ENCODE measurements at regions not wholly inside any gene's neighbourhood (a gene's known extent, or its start where the extent isn't known, plus 50 kb on each side); places are given as distances from the start of the nearest gene placed in this dataset.
"Not testable (repeated sequence)": the region's sequence is repeated elsewhere in the genome, so short reads cannot be mapped to it uniquely, and the experiment has no call there.

DNA sequence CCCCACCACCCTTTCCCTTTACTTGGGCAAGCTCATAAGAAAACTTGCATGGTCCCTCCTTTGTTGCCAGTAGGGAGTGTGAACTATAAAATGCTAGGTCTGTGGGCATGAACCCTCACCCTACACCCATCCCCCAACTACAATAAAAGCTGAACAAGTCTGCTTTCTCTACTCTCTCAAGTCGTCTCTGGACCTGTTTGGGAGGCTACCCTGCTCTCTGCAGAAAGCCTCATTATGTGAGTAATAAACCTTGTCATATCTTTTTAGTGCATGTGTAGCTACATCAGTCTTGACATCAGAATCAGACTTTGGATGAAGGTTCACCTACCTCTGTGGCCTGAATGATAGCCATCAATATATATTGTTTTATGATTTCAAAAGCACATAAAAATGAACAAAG is 155.4 kb upstream of the FAM241A start:
- no peak for DNase-seq

DNA sequence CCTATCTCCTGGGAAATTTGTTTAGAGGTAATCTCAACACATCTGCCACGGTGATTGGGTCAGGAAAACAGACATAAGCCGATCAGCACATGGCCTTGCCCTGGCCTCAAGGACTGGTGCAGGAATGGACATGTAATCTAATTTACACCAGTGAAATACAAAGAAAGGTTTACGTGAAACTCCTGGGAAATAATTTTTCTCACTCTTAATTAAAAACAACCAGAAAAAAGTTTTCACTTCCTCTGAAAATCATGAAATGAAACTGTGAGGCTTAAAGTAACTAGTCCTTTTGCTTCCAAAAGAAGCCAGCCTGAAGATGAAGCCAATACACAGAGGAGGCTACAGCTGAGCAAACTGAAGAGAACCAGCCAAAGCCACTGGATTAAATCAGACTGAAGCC is 154.1 kb upstream of the FAM241A start:
- DNase-seq = no peak

DNA sequence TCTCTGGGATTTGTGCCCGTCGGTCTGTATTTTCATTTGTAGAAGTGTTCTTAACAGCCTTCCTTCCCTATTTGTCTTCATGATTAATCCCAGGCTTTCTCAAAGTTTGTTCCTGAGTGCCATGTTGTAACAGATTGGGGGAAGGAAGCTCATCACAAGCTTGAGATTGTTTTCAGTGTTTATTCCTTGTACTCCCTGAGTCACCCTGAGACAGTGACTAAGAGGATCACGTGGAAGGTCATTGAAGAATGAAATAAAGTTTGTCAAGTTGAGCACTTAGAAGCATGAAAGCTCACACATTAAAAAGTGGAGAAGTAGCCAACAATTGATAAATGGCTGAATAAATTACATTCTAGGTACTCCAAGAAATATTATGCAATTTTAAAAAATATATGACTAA is 153.5 kb upstream of the FAM241A start:
- no peak for DNase-seq

DNA sequence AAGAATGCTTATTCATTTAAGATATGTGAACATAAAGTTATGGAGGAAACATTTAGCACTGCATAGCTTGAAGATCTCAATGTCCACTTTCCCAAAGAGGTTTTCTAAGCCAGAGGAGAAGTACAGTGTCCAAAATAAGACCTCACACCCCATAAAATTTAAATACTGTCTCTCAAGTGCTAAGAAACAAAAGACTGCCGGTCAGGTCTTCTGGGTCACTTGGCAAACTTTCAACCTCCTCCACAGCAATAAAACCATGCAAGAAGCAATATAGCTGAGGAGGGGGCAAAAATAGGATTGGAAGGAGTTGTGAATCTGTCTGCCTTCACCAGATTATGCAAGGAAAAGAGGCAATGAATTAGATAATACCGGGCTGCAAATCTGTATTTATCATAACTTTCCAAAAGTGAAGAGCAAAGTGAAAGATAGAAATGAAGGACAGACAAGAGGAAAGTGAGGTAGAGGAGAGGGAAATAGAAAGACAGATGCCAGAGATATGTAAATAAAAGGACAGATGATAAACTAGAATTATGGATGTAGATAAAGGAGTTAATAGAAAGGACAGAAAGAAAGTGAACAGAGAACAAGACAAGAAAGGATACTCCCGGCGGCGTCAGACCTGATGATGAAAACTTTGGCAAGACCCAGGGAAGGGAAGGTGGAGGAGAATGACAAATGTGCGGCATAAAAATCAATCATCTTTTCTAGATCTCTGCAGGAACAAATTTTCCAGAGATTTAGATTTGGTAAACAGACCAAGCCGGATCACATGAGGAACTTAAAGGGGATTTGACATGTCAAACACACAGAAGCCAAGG is 152.7 kb upstream of the FAM241A start:
- no peak for DNase-seq

DNA sequence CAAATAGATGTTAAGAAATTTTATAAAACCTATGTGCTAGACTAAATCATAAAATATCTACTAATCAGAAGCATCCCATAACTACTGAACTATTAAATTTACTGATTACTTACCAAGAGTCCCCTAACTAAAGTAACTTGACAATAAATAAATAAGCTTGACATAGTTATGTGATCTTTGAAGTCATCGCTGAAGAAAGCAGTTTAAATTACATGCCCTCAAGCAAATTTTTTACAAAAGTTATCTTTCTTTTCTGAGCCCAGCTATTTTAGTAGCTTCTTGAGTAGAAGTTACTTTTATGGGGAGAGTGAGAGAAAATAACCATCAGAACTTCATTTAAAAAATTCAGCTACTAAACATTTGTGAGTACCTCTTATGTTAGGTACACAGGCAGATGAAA is 150.9 kb upstream of the FAM241A start:
- no peak for DNase-seq

DNA sequence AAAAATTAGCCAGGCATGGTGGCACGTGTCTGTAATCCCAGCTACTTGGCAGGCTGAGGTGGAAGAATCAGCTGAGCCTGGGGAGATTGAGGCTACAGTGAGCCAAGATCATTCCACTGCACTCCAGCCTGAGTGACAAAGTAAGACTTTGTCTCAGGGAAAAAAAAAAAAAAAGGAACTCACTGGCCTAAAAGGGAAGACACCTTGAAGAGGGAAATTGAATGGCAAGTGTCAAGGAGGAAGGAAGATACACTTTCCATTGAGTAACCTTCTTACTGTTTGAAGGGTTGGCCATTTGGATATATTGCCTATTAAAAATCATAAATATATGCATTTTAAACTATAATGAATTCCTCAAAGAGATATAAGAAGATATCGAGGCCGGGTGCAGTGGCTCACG is 147.5 kb upstream of the FAM241A start:
- DNase-seq = peak in 1 of 2 experiments; percentile 6

DNA sequence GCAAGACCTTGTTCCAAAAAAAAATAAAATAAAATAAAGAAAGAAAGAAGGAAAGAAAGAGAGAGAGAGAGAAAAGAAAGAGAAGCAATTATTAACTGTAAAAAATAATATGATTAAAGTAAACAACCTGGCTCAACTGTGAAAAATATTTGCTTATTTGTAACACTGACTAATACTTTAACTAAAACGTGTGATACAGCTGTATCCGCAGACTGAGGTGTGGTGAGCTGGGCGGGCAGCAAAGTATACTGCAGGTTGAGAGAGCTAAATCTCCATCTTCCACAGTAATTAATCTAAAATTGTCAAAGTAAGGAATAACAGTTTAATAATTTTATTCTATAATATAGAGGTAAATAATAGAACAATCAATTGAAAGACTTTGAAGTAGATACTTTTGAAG is 145.5 kb upstream of the FAM241A start:
- DNase-seq = no peak

DNA sequence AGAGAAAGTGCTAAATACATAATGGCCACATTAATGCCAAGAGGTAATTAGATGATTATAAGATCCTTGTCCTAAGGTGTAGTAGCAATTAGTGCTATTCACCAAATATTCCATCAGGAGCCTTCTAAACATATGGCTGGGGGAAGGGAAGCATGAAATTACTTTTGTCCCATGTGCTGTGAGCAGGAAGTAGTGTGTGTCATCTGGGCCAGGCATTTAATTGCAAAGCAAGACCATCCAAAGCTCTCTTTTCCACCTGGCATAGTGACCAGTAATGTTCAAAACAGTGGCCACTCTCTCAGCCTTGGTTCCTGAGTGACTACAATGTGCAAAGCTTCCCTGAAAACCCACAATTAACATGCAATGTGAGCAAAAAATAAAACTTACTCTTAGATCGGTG is 144.2 kb upstream of the FAM241A start:
- no peak for DNase-seq

DNA sequence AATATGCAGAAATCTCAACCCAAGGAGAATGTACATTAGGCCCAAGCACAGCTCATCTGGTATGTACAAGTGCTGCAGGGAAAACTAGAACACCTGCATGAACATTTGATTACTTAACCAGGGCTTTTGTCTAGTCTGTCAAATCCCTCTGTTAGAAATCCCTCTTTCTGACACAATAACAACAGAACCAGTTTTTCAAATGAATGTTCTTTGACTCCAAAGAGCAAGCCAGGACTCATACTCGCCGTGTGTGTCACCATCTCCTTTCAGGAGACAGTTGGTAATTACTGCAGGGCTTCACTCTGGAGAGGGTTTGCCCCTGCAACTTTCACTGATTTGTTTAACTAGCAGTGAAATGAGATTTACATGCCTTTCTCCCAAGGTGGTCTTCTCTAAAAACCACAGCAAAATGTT is 143.0 kb upstream of the FAM241A start:
- DNase-seq = no peak

DNA sequence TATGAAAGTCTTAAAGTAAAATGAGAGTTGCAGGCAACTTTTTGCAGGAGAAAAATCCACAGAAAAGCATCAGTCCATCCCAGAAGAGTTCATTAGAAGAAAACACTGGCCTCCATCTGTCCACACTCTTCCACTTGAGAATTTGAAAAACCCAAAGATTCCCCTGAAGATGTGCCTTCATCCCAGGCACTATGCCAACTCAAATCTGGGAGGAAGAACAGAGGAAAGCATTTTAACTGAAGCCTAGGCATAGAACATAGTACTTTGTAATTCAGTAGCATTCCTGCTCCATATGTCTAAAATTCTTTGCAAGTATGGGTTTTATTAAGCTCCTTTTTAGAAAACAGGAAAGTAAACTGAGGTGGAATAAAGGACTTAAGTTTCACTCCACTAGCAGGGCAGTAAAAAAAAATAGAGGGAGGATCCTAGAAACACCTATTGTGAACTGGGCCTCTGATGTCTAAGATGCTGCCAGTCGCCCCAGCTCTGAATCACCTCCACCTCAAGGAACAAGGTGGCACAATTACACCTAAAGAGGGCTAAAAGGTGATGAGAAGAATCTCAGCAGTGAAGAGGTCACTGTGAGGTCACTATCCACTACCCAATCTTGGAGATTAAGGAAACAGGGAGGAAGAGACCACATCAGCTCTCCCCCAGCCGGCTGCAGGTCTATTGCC is 141.9 kb upstream of the FAM241A start:
- DNase-seq = no peak

DNA sequence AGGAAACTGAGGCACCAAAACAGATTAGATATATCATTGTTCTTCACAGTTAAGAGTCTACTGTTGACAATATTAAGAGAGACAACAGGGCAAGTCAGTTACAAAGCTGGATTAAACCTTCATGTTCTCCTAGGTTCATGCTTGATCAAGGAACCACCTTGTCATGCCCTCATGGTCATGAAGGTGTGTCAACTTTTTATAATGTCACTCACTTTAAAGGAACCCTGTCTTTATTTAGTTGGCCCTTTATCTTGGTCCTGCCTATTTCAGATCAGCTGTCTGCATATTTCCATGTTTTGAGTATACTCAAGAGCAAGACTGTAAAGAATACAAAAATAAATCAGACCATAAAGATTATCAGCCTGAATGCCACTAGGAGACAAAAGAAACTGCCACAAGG is 140.2 kb upstream of the FAM241A start:
- DNase-seq = no peak

DNA sequence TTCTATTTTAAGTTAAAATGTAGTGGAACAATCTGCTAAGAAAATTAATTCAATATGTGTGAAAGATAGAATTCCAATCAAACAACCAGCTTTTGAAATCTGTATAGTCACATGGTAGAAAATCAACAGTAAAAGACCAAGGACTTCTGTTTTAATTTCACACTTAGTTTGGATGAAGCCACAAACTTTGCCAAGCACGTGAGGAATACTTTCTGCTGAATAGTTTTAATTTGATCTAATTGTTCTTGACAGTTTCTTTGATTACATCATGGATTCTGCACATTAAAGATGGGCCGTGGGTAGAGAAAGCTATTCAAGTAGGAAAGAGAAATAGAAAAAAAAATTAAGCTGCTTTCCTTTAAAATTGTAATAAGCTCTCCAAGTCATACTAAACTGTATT is 137.9 kb upstream of the FAM241A start:
- DNase-seq = no peak

DNA sequence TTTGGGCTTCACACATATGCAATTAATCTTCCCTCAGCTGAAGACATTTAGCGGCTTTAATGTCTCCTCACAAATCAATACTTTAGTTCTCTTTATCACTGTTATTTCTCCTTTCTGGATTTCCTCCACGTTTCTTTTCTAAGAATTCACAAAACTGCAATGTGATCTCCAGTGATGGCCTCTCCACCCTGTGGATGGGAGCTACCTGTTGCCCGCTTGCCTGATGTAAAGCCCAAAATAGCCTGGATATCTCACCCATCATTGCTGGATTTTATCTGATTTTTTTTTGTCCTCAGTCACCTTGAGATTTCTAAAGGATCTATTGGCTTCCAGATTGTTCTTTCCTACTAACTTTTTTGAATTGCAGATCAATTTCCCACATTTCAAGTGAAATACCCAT is 129.3 kb upstream of the FAM241A start:
- no peak for DNase-seq

DNA sequence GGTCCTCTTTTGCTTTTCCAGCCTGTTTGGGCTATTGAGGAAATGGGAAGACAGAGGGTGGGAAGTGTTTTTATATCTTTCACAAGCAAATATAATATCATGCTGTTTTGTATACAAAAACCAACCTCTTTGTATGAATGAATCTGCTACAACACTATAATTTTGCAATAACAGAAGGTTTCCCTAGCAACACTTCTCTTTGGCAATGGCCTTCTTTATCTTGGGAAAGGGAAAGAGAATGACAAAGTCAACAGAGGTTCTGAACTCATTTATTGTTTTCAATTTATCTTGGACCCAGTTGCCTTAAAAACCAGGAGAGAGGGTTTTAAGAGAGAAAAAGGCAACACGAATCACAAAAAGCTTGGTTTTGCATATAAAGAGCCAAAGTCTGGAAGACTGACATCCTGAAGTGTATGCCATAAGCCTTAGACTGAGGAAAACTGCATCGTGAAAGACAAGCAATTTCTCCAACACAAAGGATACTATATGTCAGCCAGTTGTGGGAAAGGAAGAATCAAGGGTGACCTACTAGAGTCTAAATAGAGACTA is 121.8 kb upstream of the FAM241A start:
- no peak for DNase-seq

DNA sequence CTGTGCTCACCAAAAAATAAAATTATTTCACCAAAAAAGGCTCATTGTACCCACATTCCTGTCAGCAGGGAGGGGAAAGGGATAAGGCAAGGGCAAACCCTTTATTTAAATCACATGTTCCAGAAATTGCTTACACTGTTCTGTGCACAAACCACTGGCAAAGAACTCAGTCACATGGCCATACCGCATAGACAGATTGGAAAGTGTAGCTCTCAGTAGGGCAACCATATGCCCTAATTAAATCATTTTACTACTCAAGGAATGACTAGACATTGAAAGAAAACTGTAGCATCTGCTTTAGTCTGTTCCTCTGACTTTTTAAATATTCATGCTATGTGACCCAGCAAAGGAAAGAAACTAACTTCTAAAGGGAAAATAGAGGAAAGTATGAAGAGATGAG is 119.2 kb upstream of the FAM241A start:
- DNase-seq = no peak

DNA sequence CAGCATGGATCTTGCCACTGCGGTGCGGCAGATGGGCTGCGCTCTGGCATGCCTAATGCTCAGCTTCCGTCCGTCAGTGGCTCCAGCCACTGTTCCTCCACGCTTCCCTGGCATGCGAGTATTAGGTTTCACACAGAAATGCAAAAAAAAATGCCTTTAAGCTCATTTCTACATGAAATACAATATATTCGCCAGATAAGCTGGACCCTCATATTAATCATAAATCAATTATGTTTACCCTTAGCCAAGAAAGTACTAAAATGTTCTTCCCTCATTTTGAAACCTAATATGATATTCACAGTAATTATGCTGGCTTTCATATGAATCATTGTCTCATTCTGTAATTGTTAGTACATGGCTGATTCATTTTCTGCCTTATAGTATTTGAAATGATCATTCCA is 115.5 kb upstream of the FAM241A start:
- no peak for DNase-seq

DNA sequence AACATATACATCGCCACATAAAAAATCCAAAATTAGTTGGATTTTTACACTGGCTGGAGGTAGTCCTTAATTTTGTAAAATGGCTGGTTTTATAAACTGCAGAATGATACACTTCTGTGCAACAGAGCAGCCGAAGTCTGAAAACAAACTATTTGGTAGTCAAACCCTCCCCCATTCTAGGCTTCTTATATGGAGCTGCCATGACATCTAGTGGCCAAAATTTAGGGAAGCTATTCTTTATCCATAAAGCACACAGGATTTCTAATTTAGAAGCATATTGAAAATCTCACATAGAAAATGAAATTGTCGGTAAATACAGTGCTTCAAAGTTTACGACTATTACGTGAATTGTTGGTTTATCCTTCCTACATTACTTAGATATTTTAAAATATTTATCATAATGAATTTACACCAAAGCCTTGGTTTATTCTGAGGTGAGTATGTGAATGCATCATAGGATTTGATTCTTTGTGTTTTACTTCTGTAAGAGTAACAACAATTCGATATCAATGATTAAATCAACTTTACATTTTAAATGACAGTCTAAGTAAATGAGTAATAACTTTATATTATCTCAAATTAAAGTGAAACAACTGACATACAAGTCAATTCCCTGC is 113.4 kb upstream of the FAM241A start:
- DNase-seq = peak; percentile 82 to 84

DNA sequence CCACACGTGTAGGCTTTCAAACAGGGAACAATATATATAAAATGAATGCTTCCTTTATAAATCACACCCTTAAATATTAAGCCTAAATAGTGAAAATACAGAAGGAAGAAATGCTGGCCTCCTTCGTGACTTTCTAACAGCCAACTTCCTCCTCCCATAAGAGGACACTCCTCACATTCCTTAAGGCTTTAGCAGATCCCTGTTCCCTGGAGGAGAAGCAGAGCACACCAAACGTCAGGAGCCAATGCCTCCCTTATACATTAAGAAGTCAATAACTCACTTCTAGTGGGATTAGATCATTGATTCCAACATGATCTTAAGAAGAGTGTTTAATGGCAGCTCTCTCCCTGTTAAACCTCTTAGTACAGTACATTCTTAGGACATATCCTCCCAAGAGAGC is 108.4 kb upstream of the FAM241A start:
- DNase-seq = no peak

DNA sequence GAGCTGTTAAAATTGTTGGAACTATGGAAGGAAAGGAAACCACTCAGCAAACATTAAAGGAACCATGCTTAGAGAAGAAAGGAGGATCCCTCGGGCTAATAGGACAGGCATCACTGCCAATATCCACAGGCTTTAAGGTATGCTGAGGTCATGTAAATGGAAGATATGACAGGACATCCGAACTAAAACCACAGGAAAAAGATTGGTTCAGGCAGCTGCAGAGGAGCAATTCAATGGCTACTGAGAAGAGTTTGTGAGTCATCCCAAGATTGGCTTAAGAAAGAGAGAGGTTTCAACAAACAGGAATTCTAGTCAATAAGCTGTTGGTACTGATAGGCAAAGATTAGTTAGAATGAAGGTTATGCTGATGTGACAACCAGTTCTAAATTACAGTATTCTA is 106.4 kb upstream of the FAM241A start:
- no peak for DNase-seq

DNA sequence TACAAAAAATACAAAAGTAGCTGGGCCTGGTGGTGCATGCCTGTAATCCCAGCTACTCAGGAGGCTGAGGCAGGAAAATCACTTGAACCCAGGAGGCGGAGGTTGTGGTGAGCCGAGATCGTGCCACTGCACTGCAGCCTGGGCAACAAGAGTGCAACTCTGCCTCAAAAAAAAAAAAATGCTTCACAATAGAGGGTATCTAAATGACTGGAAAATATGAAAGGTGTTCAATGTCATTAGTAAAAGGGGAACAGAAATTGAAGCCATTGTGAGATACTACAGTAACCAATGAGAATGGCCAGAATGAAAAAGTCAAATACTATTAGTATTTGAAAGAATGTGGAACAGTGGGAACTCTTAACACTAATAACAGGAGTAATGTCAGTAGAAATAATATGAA is 96.1 kb upstream of the FAM241A start:
- not testable (repeated sequence) for DNase-seq

DNA sequence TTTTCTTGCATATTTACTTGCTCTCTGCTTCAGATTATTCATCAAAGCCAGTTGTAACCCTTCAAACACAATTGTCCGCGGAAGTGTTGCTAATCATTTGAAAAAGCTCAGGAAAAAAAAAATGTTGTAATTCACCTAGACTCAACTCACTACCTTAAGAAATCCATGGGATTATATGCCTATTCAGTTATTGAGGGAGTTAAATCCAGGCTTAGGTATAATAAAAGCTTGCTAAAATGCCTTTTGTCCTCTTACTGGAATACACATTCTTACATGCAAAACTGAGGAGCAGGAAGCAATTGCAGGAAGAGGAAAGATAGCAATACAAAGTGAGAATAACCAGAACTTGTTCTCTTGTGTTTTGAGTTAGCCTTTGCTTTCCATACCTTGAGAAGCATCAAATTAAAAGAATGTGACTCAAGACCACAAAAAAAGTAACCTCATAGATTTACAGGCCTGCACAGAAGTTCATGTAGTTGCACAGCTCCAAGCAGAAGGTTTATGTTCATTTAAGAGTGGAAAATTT is 91.4 kb upstream of the FAM241A start:
- no peak for DNase-seq

DNA sequence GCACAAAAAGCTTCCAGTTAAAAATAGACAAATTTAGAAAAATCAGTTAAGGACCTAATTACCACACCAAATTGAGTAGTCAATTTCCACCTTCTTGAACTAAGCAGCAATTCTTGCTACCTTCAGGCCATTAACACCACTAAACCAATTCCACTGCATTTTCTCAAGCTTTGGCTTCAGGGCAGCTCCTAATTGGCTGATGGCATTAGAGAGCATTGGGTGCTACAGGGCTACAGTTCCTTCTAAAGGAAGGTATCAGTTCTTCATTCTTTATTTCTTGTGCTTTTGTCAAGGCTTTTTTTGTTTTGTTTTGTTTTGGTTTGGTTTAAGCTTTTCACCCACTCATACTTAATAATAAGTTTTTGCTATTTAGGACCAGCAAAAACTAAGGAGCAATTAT is 90.2 kb upstream of the FAM241A start:
- no peak for DNase-seq

DNA sequence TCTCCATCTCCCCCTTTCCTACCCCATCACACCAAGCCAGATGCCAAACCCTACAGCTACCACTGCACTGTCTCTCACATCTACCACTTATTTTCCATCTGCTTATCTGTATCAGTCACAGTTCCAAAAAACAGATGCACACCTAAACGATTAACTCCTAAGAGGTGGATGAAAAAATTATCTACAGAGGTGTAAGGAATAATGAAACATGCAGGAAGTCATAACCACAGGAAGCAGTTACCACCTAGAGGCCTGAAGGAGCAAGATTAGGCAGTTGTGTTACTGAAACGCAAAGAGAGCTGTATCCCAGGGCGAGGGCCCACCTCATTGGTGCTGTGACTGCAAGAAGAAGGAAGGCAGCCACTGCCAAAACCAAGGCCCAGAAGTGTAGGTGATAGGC is 87.8 kb upstream of the FAM241A start:
- no peak for DNase-seq

DNA sequence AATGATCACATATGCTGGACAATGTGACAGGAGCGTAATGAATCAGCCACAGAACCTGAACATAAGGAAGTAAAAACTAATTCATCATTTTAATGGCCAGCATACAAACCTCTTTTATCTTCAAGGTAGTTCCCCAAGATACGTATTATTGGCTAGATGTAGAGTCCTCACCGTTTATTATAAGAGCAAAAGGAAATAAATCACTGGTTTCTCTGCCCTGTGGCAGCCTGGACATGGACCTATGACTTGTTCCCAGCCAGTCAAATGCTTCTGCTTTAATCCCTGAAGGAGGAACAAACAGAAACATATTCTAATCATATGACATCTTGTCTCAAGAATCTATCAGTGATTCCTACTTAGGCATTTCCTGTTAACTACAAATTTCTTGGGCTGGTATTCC is 86.8 kb upstream of the FAM241A start:
- no peak for DNase-seq

All from Kasumi-1 (cell line).